NK-92 treated with Interleukin-12 subunit alpha and Interleukin-12 subunit beta, amount 100 ng/mL, for 24 hours (cell line): ENCODE measurements at regions not wholly inside any gene's neighbourhood (a gene's known extent, or its start where the extent isn't known, plus 50 kb on each side); places are given as distances from the start of the nearest gene placed in this dataset.
A peak's percentile ranks its signal among the peaks of the same experiment; 100 is the strongest.

Experiments used
- DNase-seq: peaks from one replicate; lab custom pipeline; 2025; lab: John Stamatoyannopoulos, UW

DNA sequence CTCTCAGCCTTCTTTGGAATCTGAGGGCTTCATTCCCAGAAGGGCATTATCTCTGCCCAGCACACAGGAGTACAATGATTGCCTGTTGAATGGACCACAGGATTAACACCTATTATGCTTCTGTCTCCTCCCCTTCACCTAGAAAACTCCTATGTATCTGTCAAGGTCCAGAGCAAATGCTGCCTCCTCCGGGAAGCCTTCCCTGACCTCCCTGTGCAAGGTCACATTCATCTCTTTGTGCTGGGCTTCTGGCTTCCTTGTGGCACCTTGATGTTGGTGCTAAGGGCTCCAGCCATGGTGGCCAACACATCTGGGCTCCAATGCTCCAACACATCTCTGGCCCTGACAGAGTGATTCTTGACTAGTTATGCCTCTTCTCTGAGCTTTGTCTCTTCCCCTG lies 49.9 kb upstream of the ATP2B2 start:
- no peak for DNase-seq

DNA sequence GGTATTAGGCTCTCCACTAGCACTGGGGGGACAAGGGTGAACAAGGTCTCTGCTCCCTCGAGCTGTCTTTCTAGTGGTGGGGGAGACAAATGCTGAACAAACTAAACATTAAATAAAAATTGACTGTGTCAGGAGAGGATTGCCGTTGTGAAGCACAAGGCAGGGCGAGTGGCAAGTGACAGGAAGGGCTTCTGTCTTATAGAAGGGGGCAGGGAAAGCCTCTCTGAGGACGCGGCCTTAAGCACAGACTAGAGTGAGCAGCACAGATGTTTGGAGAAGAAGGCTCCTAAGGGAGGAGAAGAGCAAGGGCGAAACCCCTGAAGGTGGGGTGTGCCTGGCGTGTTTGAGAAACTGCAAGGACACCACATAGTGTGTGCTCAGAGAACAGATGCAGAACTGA lies 50.9 kb upstream of the ATP2B2 start:
- DNase-seq, result no peak

DNA sequence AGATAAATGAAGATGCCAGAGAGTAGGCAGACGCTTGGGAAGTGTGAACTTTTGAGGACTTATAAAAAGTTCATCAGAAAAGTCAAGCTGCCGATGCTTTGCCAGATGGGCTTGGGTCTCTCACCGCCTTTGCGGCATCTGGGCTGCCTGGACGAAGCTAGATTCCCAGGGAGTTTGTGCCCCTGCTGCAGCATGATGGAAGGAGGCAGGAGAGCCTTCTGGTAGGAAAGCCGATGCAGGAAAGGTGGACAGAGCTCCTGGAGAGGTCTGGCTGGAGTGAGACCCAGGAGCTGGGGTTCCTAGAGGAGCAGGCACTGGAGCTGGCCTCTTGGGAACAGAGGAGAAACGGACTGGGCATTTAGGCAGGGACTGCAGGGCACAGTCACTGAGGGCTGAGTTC lies 51.9 kb upstream of the ATP2B2 start:
- DNase-seq, result no peak

GRCh38 chr3:10557781-10558373 lies 52.5 kb upstream of the ATP2B2 start:
- peak; percentile 5 for DNase-seq

DNA sequence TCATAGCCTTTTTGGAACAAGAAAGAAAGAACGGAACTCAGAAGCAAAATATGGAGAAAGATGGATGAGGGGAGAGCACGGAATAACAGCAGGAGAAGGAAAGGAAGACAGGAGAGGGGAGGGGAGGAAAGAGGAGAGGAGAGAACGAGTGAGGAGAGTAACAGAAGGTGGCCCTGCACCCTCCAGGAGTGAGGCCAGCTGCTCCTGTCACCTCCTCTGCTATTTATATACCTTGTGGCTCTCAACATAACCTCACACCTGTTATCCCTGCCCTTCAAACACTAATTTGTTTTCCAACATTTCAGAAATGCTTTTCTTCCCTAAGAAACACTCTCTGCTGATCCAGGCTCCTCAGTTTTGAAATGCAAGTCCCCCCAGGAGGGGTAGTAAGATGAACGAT lies 53.4 kb upstream of the ATP2B2 start:
- no peak for DNase-seq

DNA sequence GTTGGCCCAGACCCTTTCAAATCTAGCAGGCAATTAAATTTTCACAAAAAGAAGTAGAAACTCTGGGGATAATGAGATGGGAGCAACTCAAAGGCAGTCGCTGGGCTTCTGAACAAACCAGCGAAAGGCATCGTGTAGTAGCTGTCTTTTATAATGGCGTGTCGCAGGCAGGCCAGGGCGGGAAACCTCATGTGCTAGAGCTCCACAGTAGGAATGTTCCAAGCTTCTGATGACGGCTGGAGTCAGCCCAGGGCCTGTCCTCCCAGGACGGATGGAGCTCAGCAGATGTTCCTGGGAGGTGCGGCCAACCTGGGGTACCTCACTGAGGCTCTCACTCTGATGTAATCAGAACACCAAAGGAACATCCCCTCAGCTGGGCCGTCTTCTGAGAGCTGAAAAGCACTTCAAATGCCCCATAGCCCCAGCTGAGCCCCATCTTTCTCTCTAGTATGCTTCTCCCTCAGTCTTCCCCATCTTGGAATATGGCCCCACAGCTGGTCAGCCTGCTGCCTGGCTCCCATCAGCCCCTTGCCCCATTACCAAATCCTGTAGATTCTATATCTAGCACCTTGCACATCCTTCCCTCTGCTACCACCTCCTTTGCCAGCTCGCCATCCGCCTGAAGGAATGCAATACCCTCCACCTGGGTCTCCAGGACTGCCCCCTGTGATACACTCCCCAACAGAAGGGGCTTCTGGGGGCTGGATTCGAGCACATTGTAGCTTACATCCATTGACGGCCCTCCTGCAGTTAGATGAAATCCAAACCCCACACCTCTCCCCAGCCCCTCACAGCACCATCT lies 54.9 kb upstream of the ATP2B2 start:
- no peak for DNase-seq

DNA sequence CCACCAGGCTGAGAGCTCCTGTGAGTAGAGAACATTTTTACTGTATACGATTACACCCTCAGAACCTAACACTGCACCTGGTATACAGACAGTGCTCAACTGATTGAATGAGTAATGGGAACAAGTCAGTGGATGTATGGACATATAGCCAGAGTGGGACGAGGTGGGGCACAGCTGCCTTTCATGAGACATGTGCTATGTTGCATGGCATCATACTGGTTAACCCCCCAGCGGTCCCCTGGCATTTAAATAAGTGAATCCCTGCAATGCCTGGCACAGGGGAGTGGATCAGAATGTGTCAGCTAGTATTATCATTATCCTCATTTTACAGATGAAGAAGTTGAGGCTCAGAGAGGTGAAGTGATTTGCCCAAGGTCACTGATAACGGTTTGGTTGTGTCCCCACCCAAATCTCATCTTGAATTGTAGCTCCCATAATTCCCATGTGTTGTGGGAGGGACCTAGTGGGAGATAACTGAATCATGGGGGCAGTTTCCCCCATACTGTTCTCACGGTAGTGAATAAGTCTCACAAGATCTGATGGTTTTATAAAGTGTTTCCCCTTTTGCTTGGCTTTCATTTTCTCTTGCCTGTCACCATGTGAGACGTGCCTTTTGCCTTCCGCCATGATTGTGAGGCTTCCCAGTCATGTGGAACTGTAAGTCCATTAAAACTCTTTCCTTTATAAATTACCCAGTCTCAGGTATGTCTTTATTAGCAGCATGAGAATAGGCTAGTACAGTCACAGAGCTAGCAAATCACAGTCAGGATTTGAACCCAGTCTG lies 56.0 kb upstream of the ATP2B2 start:
- no peak for DNase-seq

DNA sequence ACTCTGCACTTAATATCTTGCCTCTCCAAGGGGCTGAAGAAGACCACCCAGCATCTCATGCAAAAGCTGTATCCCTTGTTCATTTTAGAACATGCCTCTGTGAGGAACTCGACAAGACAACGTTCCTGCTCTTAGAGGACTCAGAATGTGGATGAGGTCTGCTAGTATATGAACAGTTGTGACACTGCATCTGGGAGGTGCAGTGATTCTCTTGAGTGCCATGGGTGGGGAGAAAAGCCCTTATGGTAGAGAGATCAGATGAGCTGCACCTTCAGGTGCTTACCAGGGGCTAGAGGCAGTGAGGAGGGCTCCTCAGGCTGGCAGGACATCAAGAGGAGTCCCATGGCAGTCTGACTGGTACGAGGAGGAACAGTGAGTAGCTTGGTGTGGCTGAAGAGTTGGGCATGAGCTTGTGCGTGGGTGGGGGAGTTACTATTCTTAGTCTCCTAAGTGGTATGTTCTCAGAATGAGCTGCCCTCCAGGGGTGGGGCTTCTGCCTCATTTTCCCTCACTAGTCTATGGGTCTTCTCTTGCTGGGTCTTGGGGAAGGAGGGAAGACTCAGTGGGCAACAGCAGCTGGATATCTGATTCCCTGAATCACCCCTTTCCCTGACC lies 56.7 kb upstream of the ATP2B2 start:
- DNase-seq, result no peak

GRCh38 chr3:10563396-10563795 lies 58.0 kb upstream of the ATP2B2 start:
- DNase-seq, result no peak

- DNase-seq, result no peak
Observed at GRCh38 chr3:10565814-10566213, 60.4 kb upstream of the ATP2B2 start.

DNA sequence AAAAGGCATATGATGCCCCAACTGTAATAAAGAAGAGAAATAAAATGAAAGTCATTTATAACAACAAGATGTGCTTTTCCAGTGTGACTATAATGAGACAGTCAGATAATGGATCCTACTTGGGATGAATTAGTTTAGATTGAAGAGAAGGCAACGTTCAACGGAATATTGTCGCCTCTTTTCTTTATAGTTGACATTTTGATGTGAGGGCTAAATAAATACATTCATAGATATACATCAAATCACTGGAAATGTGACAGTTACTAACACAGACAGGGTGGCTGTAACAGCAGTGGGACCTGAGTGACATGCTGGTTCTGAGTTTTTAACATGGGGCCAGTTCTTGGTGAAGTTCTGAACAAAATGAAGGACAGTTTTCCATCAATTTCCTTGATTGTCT lies 61.1 kb upstream of the ATP2B2 start:
- DNase-seq, result no peak

GRCh38 chr3:10568549-10568948 lies 63.2 kb upstream of the ATP2B2 start:
- no peak for DNase-seq

DNA sequence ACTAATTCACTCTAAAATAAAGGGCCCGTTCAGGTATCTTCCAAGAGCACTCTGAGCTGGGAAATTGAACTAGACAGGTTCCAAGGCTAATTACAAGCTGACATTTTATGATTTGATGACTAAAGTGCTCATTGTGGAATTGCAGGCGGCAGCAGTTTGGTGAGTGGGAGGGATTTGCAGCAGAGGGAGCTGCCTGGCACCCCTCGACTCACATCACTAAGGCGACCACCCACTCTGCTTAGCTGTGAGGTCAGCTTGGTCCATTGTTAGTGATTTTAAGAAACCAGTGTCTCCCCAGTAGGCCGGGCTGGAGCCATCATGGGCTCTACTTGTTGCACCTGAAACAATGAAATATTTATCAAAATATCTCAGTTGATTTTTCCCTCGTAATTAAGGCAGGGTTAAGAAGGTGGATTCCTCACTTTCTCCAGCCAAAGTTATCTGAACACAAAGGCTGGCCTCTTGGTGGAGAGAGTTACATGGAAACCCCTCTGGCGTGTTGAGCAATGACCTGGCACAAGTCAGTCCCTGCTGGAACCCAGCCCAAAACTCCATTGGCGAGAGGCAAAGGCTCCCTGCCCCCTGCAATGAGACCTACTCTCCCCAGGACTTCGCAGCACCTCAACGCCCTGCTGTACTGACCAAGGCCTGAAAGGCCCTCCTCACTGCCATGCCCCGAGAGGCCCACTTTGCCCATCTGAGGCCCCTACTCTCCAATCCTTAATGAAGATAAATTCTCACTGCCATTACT lies 65.0 kb upstream of the ATP2B2 start:
- DNase-seq, result no peak

- DNase-seq, result no peak
Observed at GRCh38 chr3:10574101-10574620, 68.8 kb upstream of the ATP2B2 start.

DNA sequence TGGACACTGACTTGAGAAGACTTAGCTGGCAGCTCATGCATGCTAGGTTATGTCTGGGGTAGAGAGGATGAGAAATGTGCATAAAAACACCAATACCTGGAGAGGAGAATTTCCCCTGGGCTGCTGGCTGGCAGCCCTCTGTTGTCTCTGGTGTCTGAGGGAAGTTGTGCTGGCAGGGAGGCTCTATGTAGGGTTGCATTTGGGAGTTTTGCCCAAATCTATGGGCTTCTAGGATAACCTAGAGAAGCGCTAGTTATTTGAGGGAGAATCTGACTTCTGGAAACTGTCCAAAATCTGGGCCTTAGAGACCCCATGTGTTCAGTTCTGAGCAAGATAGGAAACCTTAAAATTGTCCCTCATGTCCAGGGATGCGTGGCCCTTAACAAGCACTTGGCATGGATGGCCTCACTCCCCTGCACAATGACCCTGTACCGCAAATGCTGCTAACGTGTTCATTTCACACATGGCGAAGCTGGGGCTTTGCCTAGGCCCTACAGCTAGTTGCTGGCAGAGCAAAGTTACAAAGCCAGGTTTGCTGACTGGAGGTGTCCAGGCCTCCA lies 70.3 kb upstream of the ATP2B2 start:
- DNase-seq, result no peak

DNA sequence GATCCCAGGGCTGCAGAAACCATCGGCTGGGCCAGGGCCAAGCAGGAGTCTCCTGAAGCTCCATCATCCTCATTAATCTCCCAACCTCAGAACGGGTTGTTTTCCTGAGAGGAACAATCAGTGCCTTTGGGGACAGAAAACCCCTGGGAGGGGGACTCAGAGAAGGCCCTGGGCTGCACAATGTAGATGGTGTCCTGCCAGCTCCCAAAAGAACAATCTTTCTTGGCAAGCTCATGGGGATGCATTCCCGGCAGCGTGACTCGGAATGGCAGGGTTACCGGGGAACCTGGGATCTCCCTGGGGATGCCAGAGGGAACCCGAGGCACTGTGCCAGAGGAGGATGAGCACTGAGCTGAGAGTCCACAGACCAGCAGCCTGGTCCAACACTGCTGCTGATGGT lies 72.1 kb upstream of the ATP2B2 start:
- no peak for DNase-seq

- DNase-seq, result no peak
Observed at GRCh38 chr3:10580426-10580825, 75.0 kb upstream of the ATP2B2 start.

- no peak for DNase-seq
Observed at GRCh38 chr3:10581251-10581650, 75.9 kb upstream of the ATP2B2 start.

DNA sequence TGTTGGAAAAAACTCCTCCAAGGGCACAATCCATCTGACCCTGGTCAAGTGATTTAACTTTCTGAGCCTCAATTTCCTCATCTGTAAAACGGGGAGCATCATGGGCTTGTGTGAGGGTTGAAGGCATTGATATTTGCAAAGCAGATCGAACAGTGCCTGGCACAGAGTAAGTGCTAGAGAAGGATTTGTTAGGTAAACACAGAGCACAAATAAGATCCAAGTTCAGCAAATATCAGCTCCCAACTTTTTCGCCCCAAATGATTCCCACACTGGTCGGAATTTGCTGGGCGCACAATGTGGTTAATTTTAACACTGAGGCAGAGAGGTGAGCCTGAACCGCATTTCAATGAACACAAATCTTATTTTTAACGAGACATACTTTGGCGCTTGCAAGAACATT lies 76.3 kb upstream of the ATP2B2 start:
- DNase-seq, result no peak

GRCh38 chr3:10582733-10583132 lies 77.3 kb upstream of the ATP2B2 start:
- DNase-seq, result no peak
